ENCODE measurements at regions not wholly inside any gene's neighbourhood (a gene's known extent, or its start where the extent isn't known, plus 50 kb on each side); places are given as distances from the start of the nearest gene placed in this dataset.
"Not testable (repeated sequence)": the region's sequence is repeated elsewhere in the genome, so short reads cannot be mapped to it uniquely, and the experiment has no call there.

GRCh38 chr13:47726394-47726793 is 274.7 kb downstream of the SUCLA2 start:
- Histone ChIP-seq H3K27ac (peak overlapping the region in 1 of 2 donors; percentile 39), H3K4me3 (no peak overlapping the region), H3K4me1 (replicated peaks in 1 of 2) (no peaks in the 10 kb centered on the region)
- peak in 5 of 8 experiments; percentile 80 to 96 (median 87) for ATAC-seq (replicated peaks in 6 of 8)
- in situ Hi-C loops (cut with MboI; ENCODE audit: low pct_unique_long_range_greater_than_20kb in 2 of 9, low sequenced_read_pairs in 9 of 9, unreplicated experiment in 9 of 9), result no loop called here
- WGBS, 10 experiments, result 24 to 83% (median 63%) methylated on average over 1 to 5 of the region's 5 CpGs

GRCh38 chr13:47723898-47724297 is 277.2 kb downstream of the SUCLA2 start:
- Histone ChIP-seq H3K4me3 (no peak overlapping the region), H3K4me1 (replicated peaks in 1 of 2) (no peaks in the 10 kb centered on the region), H3K27ac (no peak overlapping the region)
- in situ Hi-C loops (cut with MboI; ENCODE audit: low pct_unique_long_range_greater_than_20kb in 2 of 9, low sequenced_read_pairs in 9 of 9, unreplicated experiment in 9 of 9), result no loop called here
- ATAC-seq (replicated peaks in 6 of 8), result no peak
- 42 to 100% (median 67%) methylated on average over 1 to 4 of the region's 4 CpGs for WGBS, 10 experiments

- Histone ChIP-seq H3K4me3 (no peak overlapping the region), H3K4me1 (replicated peaks in 1 of 2) (no peaks in the 10 kb centered on the region), H3K27ac (no peak overlapping the region)
- in situ Hi-C loops (cut with MboI; ENCODE audit: low pct_unique_long_range_greater_than_20kb in 2 of 9, low sequenced_read_pairs in 9 of 9, unreplicated experiment in 9 of 9), result no loop called here
- WGBS, 10 experiments, result 0 to 100% (median 77%) methylated on average over 1 to 2 of the region's 2 CpGs; no CpG with 5 or more reads in 1 of the 10 experiments
- ATAC-seq (replicated peaks in 6 of 8), result no peak
Measured at GRCh38 chr13:47719164-47719563, 281.9 kb downstream of the SUCLA2 start.

- ATAC-seq (replicated peaks in 6 of 8), result no peak
- no peak overlapping the region for H3K4me3 ChIP-seq
- 13 to 92% (median 72%) methylated on average over 1 to 8 of the region's 8 CpGs; no CpG with 5 or more reads in 1 of the 10 experiments for WGBS, 10 experiments
- in situ Hi-C loops (cut with MboI; ENCODE audit: low pct_unique_long_range_greater_than_20kb in 2 of 9, low sequenced_read_pairs in 9 of 9, unreplicated experiment in 9 of 9), result no loop called here
- no peaks in the 10 kb centered on the region for H3K4me1 ChIP-seq (replicated peaks in 1 of 2)
- no peak overlapping the region for H3K27ac ChIP-seq
Measured at GRCh38 chr13:47718556-47718955, 282.5 kb downstream of the SUCLA2 start.

GRCh38 chr13:47708386-47708785 is 292.7 kb downstream of the SUCLA2 start:
- ATAC-seq (replicated peaks in 6 of 8), result peak in 1 of 8 experiments; percentile 51
- Histone ChIP-seq H3K4me3 (no peak overlapping the region), H3K27ac (no peak overlapping the region), H3K4me1 (replicated peaks in 1 of 2) (peaks cover 0 to 11% of the 10 kb centered on the region in 2 donors)
- in situ Hi-C loops (cut with MboI; ENCODE audit: low pct_unique_long_range_greater_than_20kb in 2 of 9, low sequenced_read_pairs in 9 of 9, unreplicated experiment in 9 of 9), result no loop called here
- WGBS, 10 experiments, result 24 to 79% (median 60%) methylated on average over 1 to 3 of the region's 3 CpGs; no CpG with 5 or more reads in 1 of the 10 experiments

- Histone ChIP-seq H3K4me3 (no peak overlapping the region), H3K4me1 (replicated peaks in 1 of 2) (peaks cover 0 to 11% of the 10 kb centered on the region in 2 donors), H3K27ac (no peak overlapping the region)
- in situ Hi-C loops (cut with MboI; ENCODE audit: low pct_unique_long_range_greater_than_20kb in 2 of 9, low sequenced_read_pairs in 9 of 9, unreplicated experiment in 9 of 9), result no loop called here
- peak in 3 of 8 experiments; percentile 18 to 31 (median 24) for ATAC-seq (replicated peaks in 6 of 8)
- WGBS, 10 experiments, result 40 to 84% (median 65%) methylated on average over 1 to 3 of the region's 3 CpGs; no CpG with 5 or more reads in 1 of the 10 experiments
Measured at GRCh38 chr13:47707414-47707813, 293.7 kb downstream of the SUCLA2 start.

GRCh38 chr13:47705185-47705584 is 295.9 kb downstream of the SUCLA2 start:
- H3K4me3 ChIP-seq, result no peak overlapping the region
- no peak overlapping the region for H3K27ac ChIP-seq
- ATAC-seq (replicated peaks in 6 of 8), result no peak
- peaks cover 0 to 11% of the 10 kb centered on the region in 2 donors for H3K4me1 ChIP-seq (replicated peaks in 1 of 2)
- in situ Hi-C loops (cut with MboI; ENCODE audit: low pct_unique_long_range_greater_than_20kb in 2 of 9, low sequenced_read_pairs in 9 of 9, unreplicated experiment in 9 of 9), result no loop called here
- 16 to 100% (median 78%) methylated on average over 2 to 4 of the region's 4 CpGs; no CpG with 5 or more reads in 1 of the 10 experiments for WGBS, 10 experiments

GRCh38 chr13:47696674-47697073 is 304.4 kb downstream of the SUCLA2 start:
- Histone ChIP-seq H3K27ac (no peak overlapping the region), H3K4me1 (replicated peaks in 1 of 2) (peaks cover 0 to 2% of the 10 kb centered on the region in 2 donors), H3K4me3 (no peak overlapping the region)
- in situ Hi-C loops (cut with MboI; ENCODE audit: low pct_unique_long_range_greater_than_20kb in 2 of 9, low sequenced_read_pairs in 9 of 9, unreplicated experiment in 9 of 9), result no loop called here
- 20 to 100% (median 90%) methylated on average over 1 to 3 of the region's 3 CpGs; no CpG with 5 or more reads in 3 of the 10 experiments for WGBS, 10 experiments
- no peak for ATAC-seq (replicated peaks in 6 of 8)

GRCh38 chr13:47687577-47687976 is 313.5 kb downstream of the SUCLA2 start:
- H3K4me3 ChIP-seq, result no peak overlapping the region
- no peak for ATAC-seq (replicated peaks in 6 of 8)
- in situ Hi-C loops (cut with MboI; ENCODE audit: low pct_unique_long_range_greater_than_20kb in 2 of 9, low sequenced_read_pairs in 9 of 9, unreplicated experiment in 9 of 9), result no loop called here
- no peaks in the 10 kb centered on the region for H3K4me1 ChIP-seq (replicated peaks in 1 of 2)
- H3K27ac ChIP-seq, result no peak overlapping the region
- WGBS, 10 experiments, result 0 to 83% (median 48%) methylated on average over 1 to 2 of the region's 2 CpGs; no CpG with 5 or more reads in 3 of the 10 experiments

GRCh38 chr13:47685156-47685555 is 315.9 kb downstream of the SUCLA2 start:
- in situ Hi-C loops (cut with MboI; ENCODE audit: low pct_unique_long_range_greater_than_20kb in 2 of 9, low sequenced_read_pairs in 9 of 9, unreplicated experiment in 9 of 9); H3K4me3 ChIP-seq; ATAC-seq (replicated peaks in 6 of 8); H3K27ac ChIP-seq; H3K4me1 ChIP-seq (replicated peaks in 1 of 2): not testable (repeated sequence)
- 0 to 100% (median 86%) methylated on average over 1 to 2 of the region's 2 CpGs for WGBS, 10 experiments

- H3K27ac ChIP-seq, result no peak overlapping the region
- peak in 2 of 8 experiments; percentile 19 to 43 for ATAC-seq (replicated peaks in 6 of 8)
Measured at GRCh38 chr13:47680748-47681147, 320.3 kb downstream of the SUCLA2 start.

GRCh38 chr13:47679401-47679800 is 321.7 kb downstream of the SUCLA2 start:
- ATAC-seq (replicated peaks in 6 of 8), result no peak
- 22 to 100% (median 67%) methylated on average over 1 of the region's 1 CpG; no CpG with 5 or more reads in 1 of the 10 experiments for WGBS, 10 experiments
- H3K4me3 ChIP-seq, result no peak overlapping the region
- H3K4me1 ChIP-seq (replicated peaks in 1 of 2), result no peaks in the 10 kb centered on the region
- H3K27ac ChIP-seq, result no peak overlapping the region
- in situ Hi-C loops (cut with MboI; ENCODE audit: low pct_unique_long_range_greater_than_20kb in 2 of 9, low sequenced_read_pairs in 9 of 9, unreplicated experiment in 9 of 9), result no loop called here

More at GRCh38 chr13:47680748-47681147, 320.3 kb downstream of the SUCLA2 start:
- no peaks in the 10 kb centered on the region for H3K4me1 ChIP-seq (replicated peaks in 1 of 2)
- H3K4me3 ChIP-seq, result no peak overlapping the region
- in situ Hi-C loops (cut with MboI; ENCODE audit: low pct_unique_long_range_greater_than_20kb in 2 of 9, low sequenced_read_pairs in 9 of 9, unreplicated experiment in 9 of 9), result no loop called here
- WGBS, 10 experiments, result 0 to 100% (median 67%) methylated on average over 1 to 2 of the region's 2 CpGs; no CpG with 5 or more reads in 1 of the 10 experiments

- in situ Hi-C loops (cut with MboI; ENCODE audit: low pct_unique_long_range_greater_than_20kb in 2 of 9, low sequenced_read_pairs in 9 of 9, unreplicated experiment in 9 of 9), result no loop called here
- no peak for ATAC-seq (replicated peaks in 6 of 8)
- H3K27ac ChIP-seq, result no peak overlapping the region
- no peak overlapping the region for H3K4me3 ChIP-seq
- no peaks in the 10 kb centered on the region for H3K4me1 ChIP-seq (replicated peaks in 1 of 2)
- WGBS, 10 experiments, result 73 to 100% (median 82%) methylated on average over 1 to 4 of the region's 4 CpGs; no CpG with 5 or more reads in 4 of the 10 experiments
Measured at GRCh38 chr13:47678201-47678968, 322.7 kb downstream of the SUCLA2 start.

Measured in motor neuron (in vitro differentiated cells).